AG09319 (cell line): ENCODE measurements at regions not wholly inside any gene's neighbourhood (a gene's known extent, or its start where the extent isn't known, plus 50 kb on each side); places are given as distances from the start of the nearest gene placed in this dataset.

Experiments used
- DNase-seq: peaks from one replicate; pipeline ENCODE4 v3.0.0-alpha.2; 2010; ENCODE audit warnings: low read depth; ENCODE audit errors: extremely low read depth
- CTCF ChIP-seq: IDR thresholded peaks from 2 replicates; pipeline ENCODE4 v1.5.1; 2011; ENCODE audit warnings: low read depth, mild to moderate bottlenecking, inconsistent platforms, low read length, moderate library complexity

DNA sequence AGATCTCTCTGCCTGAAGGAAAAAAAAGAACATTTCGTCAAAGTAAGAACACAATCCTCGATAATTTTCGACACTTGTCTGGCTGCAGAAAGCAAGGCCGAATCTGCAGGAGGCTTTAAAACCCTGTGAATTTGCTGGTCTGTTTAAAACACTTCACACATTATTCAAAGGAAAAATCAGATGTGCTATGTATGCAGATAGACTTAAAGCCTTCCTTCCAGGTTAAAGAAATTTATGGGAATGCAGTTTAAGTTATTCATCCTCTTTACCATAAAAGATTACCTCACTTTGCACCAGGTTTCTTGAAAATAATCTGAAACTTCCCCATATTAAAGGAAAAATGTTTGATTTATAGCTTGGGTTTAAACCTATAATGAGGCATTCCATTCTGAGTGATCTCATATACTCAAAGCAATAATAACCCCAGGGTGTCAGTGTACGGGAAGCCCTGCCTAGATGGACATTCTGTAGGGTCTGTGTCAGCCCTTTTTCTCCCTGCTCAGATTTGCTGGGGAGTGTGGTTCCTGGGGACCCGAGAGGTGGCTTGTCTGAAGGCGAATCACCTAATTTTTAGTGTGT is 323.5 kb upstream of the SLC24A2 start:
- no peak for DNase-seq

GRCh38 chr9:20111173-20111843 is 322.5 kb upstream of the SLC24A2 start:
- no peak for TF ChIP-seq CTCF
- DNase-seq = no peak

More for the DNA sequence above, 323.5 kb upstream of the SLC24A2 start:
- TF ChIP-seq CTCF = no peak

DNA sequence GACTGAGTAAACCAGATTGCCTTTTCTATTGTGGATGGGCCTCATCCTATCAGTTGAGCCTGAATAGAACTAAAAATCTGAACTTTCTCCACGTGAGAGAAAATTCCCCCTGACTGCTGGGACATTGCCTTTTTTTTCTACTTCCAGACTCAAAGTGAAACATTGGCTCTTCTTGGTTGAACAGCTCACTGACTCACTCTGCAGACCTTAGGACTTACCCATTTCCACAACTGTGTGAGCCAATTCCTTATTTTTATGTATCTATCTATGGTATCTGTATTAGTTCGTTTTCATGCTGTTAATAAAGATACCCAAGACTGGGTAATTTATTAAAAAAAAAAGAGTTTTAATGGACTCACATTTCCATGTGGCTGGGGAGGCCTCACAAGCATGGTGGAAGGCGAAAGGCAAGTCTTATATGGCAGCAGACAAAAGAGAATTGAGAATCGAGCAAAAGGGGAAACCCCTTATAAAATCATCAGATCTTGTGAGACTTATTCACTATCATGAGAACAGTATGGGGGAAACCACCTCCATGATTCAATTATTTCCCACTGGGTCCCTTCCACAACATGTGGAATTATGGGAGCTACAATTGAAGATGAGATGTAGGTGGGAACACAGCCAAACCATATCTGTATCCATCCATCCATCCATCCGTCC is 306.7 kb upstream of the SLC24A2 start:
- no peak for TF ChIP-seq CTCF
- DNase-seq = no peak

DNA sequence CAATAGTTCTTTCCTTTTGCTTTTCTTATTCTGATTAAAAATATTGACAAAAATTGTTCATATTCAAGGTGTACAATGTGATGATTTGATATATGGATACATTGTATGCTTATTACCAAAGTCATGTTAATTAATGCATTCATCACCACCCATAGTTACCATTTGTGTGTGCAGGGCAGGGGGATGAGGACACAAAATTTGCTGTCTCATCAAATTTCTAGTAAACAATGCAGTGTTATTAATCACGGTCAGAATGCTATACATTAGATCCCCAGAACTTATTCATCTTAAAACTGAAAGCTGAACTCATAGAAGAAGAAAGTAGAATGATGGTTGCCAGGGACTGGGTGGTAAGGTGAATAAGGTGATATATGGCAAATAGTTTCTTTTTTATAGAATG is 303.7 kb upstream of the SLC24A2 start:
- TF ChIP-seq CTCF = no peak
- no peak for DNase-seq

GRCh38 chr9:20087481-20087880 is 298.6 kb upstream of the SLC24A2 start:
- TF ChIP-seq CTCF = no peak
- no peak for DNase-seq

GRCh38 chr9:20085842-20086241 is 297.0 kb upstream of the SLC24A2 start:
- no peak for TF ChIP-seq CTCF
- no peak for DNase-seq

DNA sequence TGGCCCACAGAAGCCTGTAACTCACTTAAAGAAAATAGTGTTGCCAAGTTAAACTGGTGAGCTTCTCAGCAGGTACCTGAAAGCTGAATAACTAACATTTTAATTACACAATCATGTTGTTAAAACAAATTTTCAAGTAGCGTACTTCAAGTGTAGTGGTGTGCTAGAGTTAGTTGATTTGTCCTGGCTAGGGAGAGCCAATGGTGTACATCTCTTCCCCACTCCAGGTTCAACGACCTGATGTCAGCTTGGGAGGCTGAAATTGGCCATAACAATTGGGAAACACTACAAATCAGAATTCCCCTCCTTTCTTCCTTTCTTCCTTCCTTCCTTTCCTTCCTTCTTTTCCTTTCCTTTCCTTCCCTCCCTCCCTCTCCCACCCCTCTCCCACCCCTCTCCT is 295.3 kb upstream of the SLC24A2 start:
- no peak for DNase-seq
- TF ChIP-seq CTCF = no peak
